Mesenchymal stem cell (in vitro differentiated cells and primary cell): ENCODE measurements at regions not wholly inside any gene's neighbourhood (a gene's known extent, or its start where the extent isn't known, plus 50 kb on each side); places are given as distances from the start of the nearest gene placed in this dataset.

ENCODE experiments used
- DNase-seq: peaks from one replicate; pipeline ENCODE4 v3.0.0-alpha.2; 2013
- H2AFZ ChIP-seq: one replicate; pipeline ENCODE4 v1.6.1; 2013; ENCODE audit warnings: low read depth, mild to moderate bottlenecking, control low read depth, inconsistent platforms, low read length, moderate library complexity
- H2AK5ac ChIP-seq: 2 replicates; pipeline ENCODE4 v1.6.1; 2013; ENCODE audit warnings: low read length, moderate library complexity, mild to moderate bottlenecking, inconsistent platforms; ENCODE audit not compliant: severe bottlenecking
- H2BK120ac ChIP-seq: one replicate; pipeline ENCODE4 v1.6.1; 2013; ENCODE audit warnings: low read depth, mild to moderate bottlenecking, inconsistent platforms, low read length, moderate library complexity
- H2BK12ac ChIP-seq, 2 experiments: one replicate each; pipeline ENCODE4 v1.6.1; 2013; ENCODE audit warnings: inconsistent platforms in 2 of 2, low read length in 2 of 2, mild to moderate bottlenecking in 2 of 2, moderate library complexity in 2 of 2, control low read depth in 1 of 2
- H2BK15ac ChIP-seq: one replicate; pipeline ENCODE4 v1.6.1; 2013; ENCODE audit warnings: mild to moderate bottlenecking, low read depth, inconsistent platforms; ENCODE audit not compliant: poor library complexity, severe bottlenecking
- H2BK5ac ChIP-seq: 2 replicates; pipeline ENCODE4 v1.6.1; 2013; ENCODE audit warnings: low read depth, mild to moderate bottlenecking, low read length, control low read depth, inconsistent platforms; ENCODE audit not compliant: poor library complexity, severe bottlenecking
- H3K14ac ChIP-seq, 2 experiments: one replicate each; pipeline ENCODE4 v1.6.1; 2013; ENCODE audit warnings: inconsistent platforms in 2 of 2, low read length in 2 of 2, control low read depth in 1 of 2, mild to moderate bottlenecking in 1 of 2, moderate library complexity in 1 of 2
- H3K18ac ChIP-seq, 2 experiments: one replicate each; pipeline ENCODE4 v1.6.1; 2013; ENCODE audit warnings: inconsistent platforms in 2 of 2, low read length in 2 of 2, control low read depth in 1 of 2, low read depth in 1 of 2, mild to moderate bottlenecking in 1 of 2
- H3K23ac ChIP-seq, 2 experiments: one replicate each; pipeline ENCODE4 v1.6.1; 2013; ENCODE audit warnings: inconsistent platforms in 2 of 2, low read length in 2 of 2, mild to moderate bottlenecking in 2 of 2, moderate library complexity in 2 of 2, control low read depth in 1 of 2
- H3K27ac ChIP-seq: 2 replicates; pipeline ENCODE4 v1.5.1; 2013; ENCODE audit warnings: mild to moderate bottlenecking, moderate library complexity, low read length, control low read depth, inconsistent platforms; ENCODE audit not compliant: poor library complexity, severe bottlenecking
- H3K27me3 ChIP-seq, 2 experiments: 2 replicates each; pipeline versions ENCODE4 v1.6.1 to v1.7.0; 2013; ENCODE audit warnings: low read length in 2 of 2, mild to moderate bottlenecking in 2 of 2, moderate library complexity in 2 of 2, control low read depth in 1 of 2, inconsistent platforms in 1 of 2; ENCODE audit not compliant: control insufficient read depth in 1 of 2, insufficient read depth in 1 of 2
- H3K36me3 ChIP-seq, 2 experiments: 2 replicates each; pipeline versions ENCODE4 v1.6.1 to v1.7.0; 2013; ENCODE audit warnings: low read length in 2 of 2, control low read depth in 1 of 2, inconsistent platforms in 1 of 2, low read depth in 1 of 2, mild to moderate bottlenecking in 1 of 2; ENCODE audit not compliant: insufficient read depth in 2 of 2, control insufficient read depth in 1 of 2
- H3K4ac ChIP-seq, 2 experiments: one replicate each; pipeline ENCODE4 v1.6.1; 2013; ENCODE audit warnings: inconsistent platforms in 2 of 2, low read length in 2 of 2, mild to moderate bottlenecking in 2 of 2, moderate library complexity in 2 of 2, control low read depth in 1 of 2, low read depth in 1 of 2
- H3K4me1 ChIP-seq: 2 replicates; pipeline ENCODE4 v1.6.1; 2013; ENCODE audit warnings: low read depth, low read length, control low read depth; ENCODE audit not compliant: control insufficient read depth, insufficient read depth
- H3K4me2 ChIP-seq: 2 replicates; pipeline ENCODE4 v1.6.1; 2013; ENCODE audit warnings: low read length, mild to moderate bottlenecking, inconsistent platforms; ENCODE audit not compliant: poor library complexity, severe bottlenecking
- H3K4me3 ChIP-seq, 2 experiments: 2 replicates each; pipeline versions ENCODE4 v1.5.1 to v1.7.0; 2013; ENCODE audit warnings: low read length in 2 of 2, mild to moderate bottlenecking in 2 of 2, control low read depth in 1 of 2, low read depth in 1 of 2; ENCODE audit not compliant: insufficient read depth in 1 of 2
- H3K79me1 ChIP-seq: replicated peaks from 2 replicates; pipeline ENCODE4 v1.6.1; 2013; ENCODE audit warnings: mild to moderate bottlenecking, control low read depth, low read length, inconsistent platforms; ENCODE audit not compliant: poor library complexity, severe bottlenecking
- H3K9ac ChIP-seq: 2 replicates; pipeline ENCODE4 v1.7.0; 2013; ENCODE audit warnings: mild to moderate bottlenecking, low read length, moderate library complexity
- H3K9me3 ChIP-seq: 2 replicates; pipeline ENCODE4 v1.7.0; 2013; ENCODE audit warnings: mild to moderate bottlenecking, low read length; ENCODE audit not compliant: control insufficient read depth
- H4K8ac ChIP-seq: one replicate; pipeline ENCODE4 v1.6.1; 2013; ENCODE audit warnings: inconsistent platforms, mild to moderate bottlenecking, low read length, moderate library complexity
- H4K91ac ChIP-seq: one replicate; pipeline ENCODE4 v1.6.1; 2013; ENCODE audit warnings: mild to moderate bottlenecking, low read length, inconsistent platforms
- WGBS: methylation state at CpG from one replicate; pipeline ENCODE4 v1.1.7; 2013; ENCODE audit warnings: mixed read lengths; 5-methylcytosine and 5-hydroxymethylcytosine counted together

DNA sequence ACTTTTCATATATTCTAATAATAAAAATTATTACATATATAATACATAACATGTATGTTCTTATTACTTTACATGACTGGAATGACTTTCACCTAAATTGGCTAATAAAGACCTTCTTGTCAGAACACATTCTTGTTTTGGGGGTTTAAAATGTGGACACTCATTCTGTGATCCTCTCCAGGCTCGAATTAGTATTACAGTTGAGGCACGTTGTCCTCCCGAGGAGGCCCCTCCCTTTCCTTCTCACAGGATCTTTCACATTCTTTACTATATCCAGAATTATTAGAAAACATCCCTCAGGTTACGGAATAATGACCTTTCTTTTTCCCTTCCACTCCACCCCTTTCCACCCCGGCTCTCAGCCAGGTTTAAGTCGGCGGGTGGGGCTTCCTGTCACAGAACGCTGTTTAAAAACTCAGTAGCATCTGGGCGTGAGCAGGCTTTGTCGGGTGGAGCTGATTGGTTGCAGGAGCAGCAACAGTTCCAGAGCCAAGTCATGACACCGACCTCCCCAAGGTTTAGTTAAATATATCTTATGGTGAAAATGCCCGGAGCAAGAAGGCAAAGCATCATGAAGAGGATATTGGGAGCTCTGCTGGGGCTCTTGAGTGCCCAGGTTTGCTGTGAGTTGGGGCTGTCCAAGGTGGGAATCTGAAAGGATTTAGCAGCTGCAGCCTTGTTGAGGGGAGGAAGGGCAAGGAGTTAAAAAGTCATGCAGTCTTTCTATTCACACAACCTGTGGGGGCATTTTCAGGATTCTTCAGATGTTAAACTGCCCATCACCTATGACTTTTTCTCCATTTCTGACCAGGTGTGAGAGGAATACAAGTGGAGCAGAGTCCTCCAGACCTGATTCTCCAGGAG lies 396.7 kb upstream of the OR4E1 start:
- peaks cover 16 to 17% of the 10 kb centered on the region in 2 experiments for H3K27me3 ChIP-seq

DNA sequence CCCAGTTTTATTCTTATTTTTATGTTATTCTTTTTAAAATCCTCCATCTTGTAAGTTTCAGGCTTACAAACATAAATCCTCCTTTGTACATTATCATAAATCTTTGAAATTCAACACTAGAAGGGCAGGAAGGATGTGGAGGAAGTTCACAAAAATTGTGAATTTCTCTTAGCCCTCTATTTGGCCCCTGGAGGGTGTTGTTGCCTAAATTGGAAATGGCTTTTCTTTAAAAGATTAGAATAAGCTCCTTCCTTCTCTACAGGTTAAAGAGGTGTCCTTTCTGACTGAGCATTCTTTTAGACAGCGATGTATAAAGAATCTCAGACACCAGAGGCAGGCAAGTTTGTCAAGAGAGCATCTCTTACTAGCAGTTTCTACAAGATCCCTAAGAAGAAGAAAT lies 391.7 kb upstream of the OR4E1 start:
- Histone ChIP-seq H2AK5ac (no peak overlapping the region), H2AFZ (no peak overlapping the region), H3K4me3 (no peak overlapping the region), H3K4ac (no peak overlapping the region), H4K91ac (no peak overlapping the region), H4K8ac (no peak overlapping the region), H3K4me1 (no peaks in the 10 kb centered on the region), H3K27me3 (peaks cover 6 to 14% of the 10 kb centered on the region in 2 experiments), H3K4me2 (no peak overlapping the region), H2BK15ac (no peak overlapping the region), H3K23ac (no peak overlapping the region), H3K18ac (no peak overlapping the region), H3K14ac (no peak overlapping the region), H3K36me3 (no peaks in the 10 kb centered on the region), H3K27ac (no peak overlapping the region), H2BK120ac (no peak overlapping the region), H3K79me1 (no peaks in the 10 kb centered on the region), H2BK5ac (no peak overlapping the region), H2BK12ac (no peak overlapping the region), H3K9ac (no peak overlapping the region), H3K9me3 (no peaks in the 10 kb centered on the region)
- 59% methylated on average over 1 of the region's 1 CpG for WGBS
- no peak for DNase-seq

More for the DNA sequence above, 396.7 kb upstream of the OR4E1 start:
- no peaks in the 10 kb centered on the region for H3K36me3 ChIP-seq
- no peak overlapping the region for H2BK120ac ChIP-seq
- no peak overlapping the region for H3K27ac ChIP-seq
- H2BK5ac ChIP-seq, result no peak overlapping the region
- no peaks in the 10 kb centered on the region for H3K9me3 ChIP-seq
- H2AK5ac ChIP-seq, result no peak overlapping the region
- H3K4ac ChIP-seq, result no peak overlapping the region
- H2BK15ac ChIP-seq, result no peak overlapping the region
- no peak overlapping the region for H2AFZ ChIP-seq
- H3K23ac ChIP-seq, result no peak overlapping the region
- H4K91ac ChIP-seq, result no peak overlapping the region
- no peak for DNase-seq
- peak overlapping the region in 1 of 2 experiments; percentile 73 for H3K4me3 ChIP-seq
- no peaks in the 10 kb centered on the region for H3K79me1 ChIP-seq
- WGBS, result 3% methylated on average over 11 of the region's 12 CpGs
- H3K18ac ChIP-seq, result no peak overlapping the region
- H3K14ac ChIP-seq, result no peak overlapping the region
- H4K8ac ChIP-seq, result no peak overlapping the region
- peak overlapping the region; percentile 14 for H3K9ac ChIP-seq
- H2BK12ac ChIP-seq, result no peak overlapping the region
- no peak overlapping the region for H3K4me2 ChIP-seq
- H3K4me1 ChIP-seq, result no peaks in the 10 kb centered on the region

DNA sequence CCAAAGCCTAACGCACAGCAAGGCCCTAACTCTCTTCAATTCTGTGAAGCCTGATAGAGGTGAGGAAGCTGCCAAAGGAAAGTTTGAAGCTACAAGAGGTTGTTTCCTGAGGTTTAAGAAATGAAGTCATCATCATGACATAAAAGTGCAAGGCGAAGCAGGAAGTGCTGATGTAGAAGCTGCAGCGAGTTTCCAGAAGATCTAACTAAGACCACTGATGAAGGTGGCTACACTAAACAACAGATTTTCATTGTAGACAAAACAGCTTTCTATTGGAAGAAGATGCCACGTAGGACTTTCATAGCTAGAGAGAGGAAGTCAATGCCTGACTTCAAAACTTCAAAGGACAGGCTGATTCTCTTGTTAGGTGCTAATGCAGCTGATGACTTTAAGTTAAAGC lies 385.6 kb upstream of the OR4E1 start:
- Histone ChIP-seq H3K27ac (no peak overlapping the region), H2BK12ac (no peak overlapping the region), H2AFZ (no peak overlapping the region), H2AK5ac (no peak overlapping the region), H4K8ac (no peak overlapping the region), H3K18ac (no peak overlapping the region), H3K27me3 (no peaks in the 10 kb centered on the region), H3K36me3 (no peaks in the 10 kb centered on the region), H3K23ac (no peak overlapping the region), H3K4me2 (no peak overlapping the region), H2BK5ac (no peak overlapping the region), H3K9me3 (peaks cover 13% of the 10 kb centered on the region), H2BK120ac (no peak overlapping the region), H3K4me1 (no peaks in the 10 kb centered on the region), H3K79me1 (no peaks in the 10 kb centered on the region), H3K14ac (no peak overlapping the region), H3K4ac (no peak overlapping the region), H2BK15ac (no peak overlapping the region), H3K4me3 (no peak overlapping the region), H3K9ac (no peak overlapping the region), H4K91ac (no peak overlapping the region)
- WGBS, result 70% methylated on average over 4 of the region's 4 CpGs
- DNase-seq, result no peak

DNA sequence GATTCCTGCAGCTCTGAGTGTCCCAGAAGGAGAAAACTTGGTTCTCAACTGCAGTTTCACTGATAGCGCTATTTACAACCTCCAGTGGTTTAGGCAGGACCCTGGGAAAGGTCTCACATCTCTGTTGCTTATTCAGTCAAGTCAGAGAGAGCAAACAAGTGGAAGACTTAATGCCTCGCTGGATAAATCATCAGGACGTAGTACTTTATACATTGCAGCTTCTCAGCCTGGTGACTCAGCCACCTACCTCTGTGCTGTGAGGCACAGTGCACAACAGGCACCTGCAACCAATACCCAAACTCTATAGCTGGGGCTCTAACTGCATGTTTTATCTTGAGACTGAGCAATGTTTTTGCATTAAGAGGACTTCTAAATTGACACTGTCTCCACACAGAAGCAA lies 379.2 kb upstream of the OR4E1 start:
- Histone ChIP-seq H3K4ac (no peak overlapping the region), H2BK12ac (no peak overlapping the region), H2BK15ac (no peak overlapping the region), H3K4me2 (no peak overlapping the region), H3K27me3 (peaks cover 0 to 9% of the 10 kb centered on the region in 2 experiments), H3K14ac (no peak overlapping the region), H3K79me1 (no peaks in the 10 kb centered on the region), H2AK5ac (no peak overlapping the region), H3K4me3 (no peak overlapping the region), H3K36me3 (no peaks in the 10 kb centered on the region), H3K27ac (no peak overlapping the region), H2AFZ (no peak overlapping the region), H3K9me3 (no peaks in the 10 kb centered on the region), H4K91ac (no peak overlapping the region), H3K4me1 (no peaks in the 10 kb centered on the region), H3K18ac (no peak overlapping the region), H2BK5ac (no peak overlapping the region), H4K8ac (no peak overlapping the region), H2BK120ac (no peak overlapping the region), H3K23ac (no peak overlapping the region), H3K9ac (no peak overlapping the region)
- 60% methylated on average over 3 of the region's 3 CpGs for WGBS
- DNase-seq, result no peak
